A549 (cell line): ENCODE measurements at regions not wholly inside any gene's neighbourhood (a gene's known extent, or its start where the extent isn't known, plus 50 kb on each side); places are given as distances from the start of the nearest gene placed in this dataset.

Experiments
- ATAC-seq, 2 experiments: fragments of 200-7000 bp in 1 of 2; fragments of >200 bp in 1 of 2; cut with Nextera tagmentation in 1 of 2; cut with Tn5 transposase in 1 of 2; 3 replicates each; pipeline versions ENCODE4 v1.8.0 to v1.9.1; 2018 to 2020; ENCODE audit warnings: mild to moderate bottlenecking in 1 of 2, moderate library complexity in 1 of 2
- CTCF ChIA-PET: fragments of 300-600 bp; sonication (Branson Sonifier 250); formaldehyde crosslinking; extraction: SDS; loops from one replicate; lab custom pipeline; 2021; ENCODE audit warnings: antibody characterized with exemption, inconsistent platforms; lab: Yijun Ruan, JAX
- POLR2A ChIA-PET: fragments of 350-600 bp; formaldehyde crosslinking; extraction: SDS; loops from one replicate; lab custom pipeline; 2021; ENCODE audit warnings: antibody characterized with exemption, inconsistent platforms; lab: Yijun Ruan, JAX
- DNase-seq, 2 experiments: peaks; one replicate each; pipeline versions ENCODE4 v3.0.0 to v3.0.0-alpha.2; 2011 to 2016; ENCODE audit warnings: low read depth in 1 of 2, low spot score in 1 of 2
- FAIRE-seq: peaks from 2 replicates; lab custom pipeline; 2011; peaks lifted over from hg19 to GRCh38; lab: Jason Lieb, UNC
- H3K27ac ChIP-seq, 2 experiments: fragments of >200 bp; sonication (Bioruptor Twin); formaldehyde crosslinking; 3 replicates each; pipeline ENCODE4 v1.5.1; 2016 to 2017
- H3K4me1 ChIP-seq: fragments of >200 bp; sonication (Bioruptor Twin); formaldehyde crosslinking; 3 replicates; pipeline ENCODE4 v1.6.1; 2016
- H3K4me2 ChIP-seq: fragments of >200 bp; sonication (Bioruptor Twin); formaldehyde crosslinking; 3 replicates; pipeline ENCODE4 v1.6.1; 2016
- H3K4me3 ChIP-seq: fragments of >200 bp; sonication (Bioruptor Twin); formaldehyde crosslinking; 3 replicates; pipeline ENCODE4 v1.5.1; 2016
- H3K9me3 ChIP-seq: fragments of >200 bp; sonication (Bioruptor Twin); formaldehyde crosslinking; 3 replicates; pipeline ENCODE4 v1.6.1; 2016
- BHLHE40 ChIP-seq: IDR thresholded peaks from 2 replicates; pipeline ENCODE4 v1.6.1; 2012; ENCODE audit warnings: low read depth, low read length, inconsistent platforms
- CBX2 ChIP-seq: fragments of 200-600 bp; sonication (generic); IDR thresholded peaks from 2 replicates; pipeline ENCODE4 v1.6.1; 2016; ENCODE audit warnings: low read depth, mild to moderate bottlenecking, borderline replicate concordance
- EHMT2 ChIP-seq: fragments of 200-600 bp; sonication (generic); IDR thresholded peaks from 2 replicates; pipeline ENCODE4 v1.6.1; 2016; ENCODE audit warnings: antibody characterized with exemption, low read depth, mild to moderate bottlenecking, moderate library complexity
- ESRRA ChIP-seq: fragments of 150-350 bp; IDR thresholded peaks from 2 replicates; pipeline ENCODE4 v1.6.1; 2014; ENCODE audit warnings: mild to moderate bottlenecking, low read length, borderline replicate concordance
- GATA3 ChIP-seq: IDR thresholded peaks from 2 replicates; pipeline ENCODE4 v1.6.1; 2012; ENCODE audit warnings: borderline replicate concordance
- HEYL ChIP-seq: fragments of 250-450 bp; sonication (Bioruptor Pico); IDR thresholded peaks from 2 replicates; pipeline ENCODE4 v1.8.0; 2021; ENCODE audit warnings: mild to moderate bottlenecking, moderate library complexity
- HOXB13 ChIP-seq: fragments of 250-450 bp; sonication (Bioruptor Pico); IDR thresholded peaks from 2 replicates; pipeline ENCODE4 v1.5.0; 2020; ENCODE audit warnings: low read depth, mild to moderate bottlenecking, moderate library complexity
- KDM1A ChIP-seq: fragments of 200-600 bp; sonication (generic); IDR thresholded peaks from 2 replicates; pipeline ENCODE4 v1.6.1; 2016; ENCODE audit warnings: low read depth, mild to moderate bottlenecking
- KDM5A ChIP-seq: fragments of 200-600 bp; sonication (generic); IDR thresholded peaks from 2 replicates; pipeline ENCODE4 v1.6.1; 2016; ENCODE audit warnings: antibody characterized with exemption, mild to moderate bottlenecking
- MAFK ChIP-seq: fragments of 450-650 bp; IDR thresholded peaks from 2 replicates; pipeline ENCODE4 v1.6.1; 2014; ENCODE audit not compliant: partially characterized antibody
- POLR2A ChIP-seq: IDR thresholded peaks from 2 replicates; pipeline ENCODE4 v1.6.1; 2012; ENCODE audit warnings: mild to moderate bottlenecking, low read length
- RARB ChIP-seq: fragments of 250-450 bp; sonication (Bioruptor Pico); IDR thresholded peaks from 2 replicates; pipeline ENCODE4 v1.8.0; 2021; ENCODE audit warnings: mild to moderate bottlenecking, moderate library complexity
- RCOR1 ChIP-seq: fragments of 150-350 bp; IDR thresholded peaks from 2 replicates; pipeline ENCODE4 v1.6.1; 2014; ENCODE audit warnings: antibody characterized with exemption, low read length, low read depth
- RNF2 ChIP-seq: fragments of 200-600 bp; sonication (generic); IDR thresholded peaks from 2 replicates; pipeline ENCODE4 v1.6.1; 2016; ENCODE audit warnings: low read depth, mild to moderate bottlenecking, antibody characterized with exemption, moderate library complexity, borderline replicate concordance
- SREBF2 ChIP-seq: fragments of 450-650 bp; IDR thresholded peaks from 2 replicates; pipeline ENCODE4 v1.6.1; 2014; ENCODE audit warnings: mild to moderate bottlenecking, moderate library complexity
- TFCP2L1 ChIP-seq: fragments of 250-450 bp; sonication (Bioruptor Pico); IDR thresholded peaks from 2 replicates; pipeline ENCODE4 v1.5.0; 2021; ENCODE audit warnings: mild to moderate bottlenecking
- TP53 ChIP-seq: fragments of 250-450 bp; sonication (Bioruptor Pico); IDR thresholded peaks from 2 replicates; pipeline ENCODE4 v1.5.0; 2021; ENCODE audit warnings: mild to moderate bottlenecking, moderate library complexity
- ZC3H11A ChIP-seq: fragments of 450-650 bp; IDR thresholded peaks from 2 replicates; pipeline ENCODE4 v1.6.1; 2014; ENCODE audit warnings: antibody characterized with exemption, mild to moderate bottlenecking
- WGBS: methylation state at CpG from one replicate; pipeline ENCODE4 v1.1.6; 2017; ENCODE audit errors: missing lambda C conversion rate; 5-methylcytosine and 5-hydroxymethylcytosine counted together
- TF ChIP-seq, protein P1 (sequence below): IDR thresholded peaks from 2 replicates; pipeline ENCODE4 v1.6.1; 2012; ENCODE audit warnings: low read depth, borderline replicate concordance
- TF ChIP-seq, protein P2 (sequence below): fragments of 250-450 bp; sonication (Bioruptor Pico); IDR thresholded peaks from 2 replicates; pipeline ENCODE4 v1.5.0; 2021; ENCODE audit warnings: mild to moderate bottlenecking, moderate library complexity, borderline replicate concordance
- TF ChIP-seq, protein P3 (sequence below): fragments of >200 bp; sonication (Bioruptor Twin); formaldehyde crosslinking; IDR thresholded peaks from 3 replicates; pipeline ENCODE4 v1.6.1; 2016

DNA sequence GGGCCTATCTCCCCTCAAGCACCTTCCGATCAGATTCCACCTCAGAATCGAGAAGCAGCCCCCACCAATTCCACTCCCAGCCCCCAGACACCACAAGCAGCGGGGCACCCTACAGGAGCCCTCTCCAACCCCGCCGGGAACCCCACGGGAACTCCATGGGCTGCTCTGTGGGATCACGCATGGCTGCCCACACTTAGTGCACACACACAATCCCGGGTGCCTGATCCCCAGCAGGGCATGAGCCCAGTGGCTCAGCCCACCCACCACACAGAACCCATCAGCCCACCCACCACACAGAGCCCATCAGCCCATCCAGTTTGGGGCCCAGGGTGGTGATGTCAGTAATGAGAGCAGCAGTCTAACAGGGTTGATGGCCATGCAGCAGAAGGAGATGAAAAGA lies 141.6 kb upstream of the LINGO1 start:
- DNase-seq = no peak
- Histone ChIP-seq H3K9me3 (no peaks in the 10 kb centered on the region), H3K4me2 (no peak overlapping the region), H3K27ac (no peak overlapping the region), H3K4me3 (no peak overlapping the region), H3K4me1 (no peaks in the 10 kb centered on the region)
- ATAC-seq = no peak
- TF ChIP-seq ESRRA = no peak
- ChIA-PET CTCF (interaction anchor here (0.9 kb wide), 1 partner anchor 10 kb away, joined by 3 read pairs; no protein-coding TSS in a partner anchor), POLR2A (no interaction called here)
- no peak for FAIRE-seq
- 40% methylated on average over 6 of the region's 8 CpGs for WGBS

DNA sequence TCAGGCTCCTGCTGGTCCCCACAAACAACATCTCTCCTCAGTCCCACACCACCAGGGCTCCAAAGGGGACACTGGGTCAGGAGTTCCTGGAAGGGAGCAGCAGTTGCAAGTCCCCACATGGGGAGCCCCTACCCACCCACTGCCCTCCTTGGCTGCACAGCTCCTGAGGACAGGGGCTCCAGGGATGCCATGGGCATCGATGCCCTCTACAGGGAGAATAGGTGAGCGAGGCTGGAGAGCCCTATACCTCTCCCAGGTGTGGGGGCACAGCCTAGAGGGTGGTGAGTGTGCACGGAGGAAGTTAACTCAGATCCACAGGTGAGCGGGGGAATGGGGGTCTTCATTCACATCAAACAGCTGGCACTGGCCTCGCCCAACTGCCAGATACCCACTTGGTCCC lies 141.2 kb upstream of the LINGO1 start:
- 28% methylated on average over 5 of the region's 5 CpGs for WGBS
- ATAC-seq (no peak), FAIRE-seq (no peak), DNase-seq (no peak)
- Histone ChIP-seq H3K4me3 (no peak overlapping the region), H3K27ac (no peak overlapping the region), H3K4me1 (no peaks in the 10 kb centered on the region), H3K9me3 (no peaks in the 10 kb centered on the region), H3K4me2 (no peak overlapping the region)
- ChIA-PET POLR2A (no interaction called here), CTCF (interaction anchor here (0.8 to 1.9 kb wide), 4 partner anchors 10 to 115 kb away, joined by 3 to 5 read pairs (median 3); no protein-coding TSS in a partner anchor)
- TF ChIP-seq CBX2 = no peak
- no peak for TF ChIP-seq HEYL (CRISPR knock-in tag)
- no peak for TF ChIP-seq ESRRA
- TF ChIP-seq, protein P1, sequence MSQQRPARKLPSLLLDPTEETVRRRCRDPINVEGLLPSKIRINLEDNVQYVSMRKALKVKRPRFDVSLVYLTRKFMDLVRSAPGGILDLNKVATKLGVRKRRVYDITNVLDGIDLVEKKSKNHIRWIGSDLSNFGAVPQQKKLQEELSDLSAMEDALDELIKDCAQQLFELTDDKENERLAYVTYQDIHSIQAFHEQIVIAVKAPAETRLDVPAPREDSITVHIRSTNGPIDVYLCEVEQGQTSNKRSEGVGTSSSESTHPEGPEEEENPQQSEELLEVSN = no peak
- TF ChIP-seq KDM1A = no peak
- TF ChIP-seq KDM5A = no peak
- TF ChIP-seq TP53 (CRISPR knock-in tag) = no peak
- TF ChIP-seq, protein P2, sequence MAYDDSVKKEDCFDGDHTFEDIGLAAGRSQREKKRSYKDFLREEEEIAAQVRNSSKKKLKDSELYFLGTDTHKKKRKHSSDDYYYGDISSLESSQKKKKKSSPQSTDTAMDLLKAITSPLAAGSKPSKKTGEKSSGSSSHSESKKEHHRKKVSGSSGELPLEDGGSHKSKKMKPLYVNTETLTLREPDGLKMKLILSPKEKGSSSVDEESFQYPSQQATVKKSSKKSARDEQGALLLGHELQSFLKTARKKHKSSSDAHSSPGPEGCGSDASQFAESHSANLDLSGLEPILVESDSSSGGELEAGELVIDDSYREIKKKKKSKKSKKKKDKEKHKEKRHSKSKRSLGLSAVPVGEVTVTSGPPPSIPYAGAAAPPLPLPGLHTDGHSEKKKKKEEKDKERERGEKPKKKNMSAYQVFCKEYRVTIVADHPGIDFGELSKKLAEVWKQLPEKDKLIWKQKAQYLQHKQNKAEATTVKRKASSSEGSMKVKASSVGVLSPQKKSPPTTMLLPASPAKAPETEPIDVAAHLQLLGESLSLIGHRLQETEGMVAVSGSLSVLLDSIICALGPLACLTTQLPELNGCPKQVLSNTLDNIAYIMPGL (CRISPR knock-in tag) = no peak
- TF ChIP-seq HOXB13 (CRISPR knock-in tag) = no peak
- no peak for TF ChIP-seq RCOR1
- TF ChIP-seq GATA3 = no peak
- TF ChIP-seq MAFK = no peak
- TF ChIP-seq RNF2 = no peak
- no peak for TF ChIP-seq TFCP2L1 (CRISPR knock-in tag)
- TF ChIP-seq ZC3H11A = no peak

DNA sequence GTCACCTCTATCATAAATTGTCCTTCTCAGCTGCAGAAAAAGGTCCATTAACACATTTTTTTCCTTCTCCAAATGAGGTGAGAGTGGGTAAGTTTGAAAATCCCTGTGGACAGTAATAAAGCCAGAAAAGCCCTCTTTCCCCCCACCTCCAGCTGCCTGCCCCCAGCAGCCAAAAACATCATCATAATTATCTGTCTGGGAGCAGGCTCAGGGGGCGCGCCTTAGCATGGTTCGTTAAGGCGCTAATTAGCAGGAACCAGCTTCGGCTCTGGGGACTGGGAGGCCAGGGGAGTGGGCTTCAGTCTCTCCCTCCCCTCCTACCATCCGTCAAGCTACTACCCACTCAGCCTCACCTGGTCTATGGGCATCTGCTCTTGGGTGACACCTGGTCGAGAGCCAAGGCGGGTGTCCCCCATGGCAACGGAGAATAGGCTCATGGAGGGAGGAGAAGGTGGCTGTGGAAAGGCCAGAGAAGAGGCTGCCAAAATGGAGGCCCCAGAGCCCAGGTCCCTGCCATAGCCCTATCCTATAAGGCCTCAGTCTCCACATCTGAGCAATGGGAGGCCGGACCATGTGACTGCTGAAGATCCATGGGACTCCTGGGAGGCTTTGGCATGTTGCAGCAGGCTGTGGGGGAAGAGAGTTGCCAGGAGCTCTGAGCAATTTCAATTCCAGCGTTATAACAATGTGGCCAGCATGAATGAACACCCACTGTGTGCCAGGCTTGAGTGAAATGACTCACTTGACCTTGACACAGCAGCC lies 140.1 kb upstream of the LINGO1 start:
- ATAC-seq = no peak
- WGBS = 51% methylated on average over 11 of the region's 11 CpGs
- POLR2A ChIA-PET = no interaction called here
- Histone ChIP-seq H3K4me2 (no peak overlapping the region), H3K4me1 (no peaks in the 10 kb centered on the region), H3K27ac (no peak overlapping the region), H3K4me3 (no peak overlapping the region), H3K9me3 (no peaks in the 10 kb centered on the region)
- DNase-seq = no peak
- TF ChIP-seq, protein P3, sequence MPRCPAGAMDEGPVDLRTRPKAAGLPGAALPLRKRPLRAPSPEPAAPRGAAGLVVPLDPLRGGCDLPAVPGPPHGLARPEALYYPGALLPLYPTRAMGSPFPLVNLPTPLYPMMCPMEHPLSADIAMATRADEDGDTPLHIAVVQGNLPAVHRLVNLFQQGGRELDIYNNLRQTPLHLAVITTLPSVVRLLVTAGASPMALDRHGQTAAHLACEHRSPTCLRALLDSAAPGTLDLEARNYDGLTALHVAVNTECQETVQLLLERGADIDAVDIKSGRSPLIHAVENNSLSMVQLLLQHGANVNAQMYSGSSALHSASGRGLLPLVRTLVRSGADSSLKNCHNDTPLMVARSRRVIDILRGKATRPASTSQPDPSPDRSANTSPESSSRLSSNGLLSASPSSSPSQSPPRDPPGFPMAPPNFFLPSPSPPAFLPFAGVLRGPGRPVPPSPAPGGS = no peak
- no peak for TF ChIP-seq EHMT2
- TF ChIP-seq BHLHE40 = no peak
- TF ChIP-seq RARB (CRISPR knock-in tag) = no peak
- TF ChIP-seq SREBF2 = no peak
- no peak for TF ChIP-seq ZC3H11A
- TF ChIP-seq POLR2A = no peak
- FAIRE-seq = no peak
- CTCF ChIA-PET = interaction anchor here (0.9 to 1.9 kb wide), 6 partner anchors 12 to 143 kb away, joined by 3 to 5 read pairs (median 3); no protein-coding TSS in a partner anchor
